GM21367 (cell line): ENCODE measurements at regions not wholly inside any gene's neighbourhood (a gene's known extent, or its start where the extent isn't known, plus 50 kb on each side); places are given as distances from the start of the nearest gene placed in this dataset.

Experiments used
- ATAC-seq: cut with Tn5 transposase; IDR thresholded peaks from one replicate; pipeline ENCODE4 v1.9.1; 2021; ENCODE audit not compliant: unreplicated experiment

DNA sequence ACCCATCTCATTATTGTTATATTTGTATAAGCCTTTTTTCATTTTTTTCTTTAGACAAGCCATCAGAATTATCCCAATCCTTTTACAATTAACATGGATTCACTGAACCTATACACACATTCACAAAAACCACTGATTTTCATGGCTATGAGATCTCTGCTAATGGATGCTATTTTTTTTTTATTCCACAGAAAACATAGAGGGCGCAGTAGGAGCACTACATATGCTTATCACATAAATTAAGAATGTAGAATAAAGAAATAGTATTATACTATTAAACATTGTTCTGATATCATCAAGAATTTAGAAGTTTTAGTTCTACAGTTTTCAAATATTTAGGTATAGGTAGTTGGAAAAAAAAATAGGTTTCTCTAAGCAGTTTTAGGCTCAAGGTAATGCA is 1477.4 kb downstream of the ARAP2 start:
- ATAC-seq: no peak

DNA sequence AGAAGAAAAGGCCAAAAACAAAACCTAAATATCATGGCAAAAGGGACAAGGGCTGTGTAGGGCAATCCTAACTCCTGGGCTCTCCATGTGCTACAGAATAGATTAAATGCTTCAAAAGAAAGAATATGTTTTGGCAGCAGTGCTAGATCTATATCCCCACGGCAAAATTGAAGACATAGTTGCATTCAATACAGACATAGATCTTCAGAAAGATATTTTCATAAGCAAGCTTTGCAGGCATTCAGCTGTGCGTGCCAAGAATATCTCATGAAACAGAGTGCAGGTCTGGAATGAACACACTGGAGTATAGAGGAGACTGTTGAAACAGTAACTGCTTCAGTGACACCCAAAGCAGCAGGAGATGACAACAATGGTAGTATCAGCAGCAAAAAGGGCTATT is 1476.9 kb downstream of the ARAP2 start:
- no peak for ATAC-seq

DNA sequence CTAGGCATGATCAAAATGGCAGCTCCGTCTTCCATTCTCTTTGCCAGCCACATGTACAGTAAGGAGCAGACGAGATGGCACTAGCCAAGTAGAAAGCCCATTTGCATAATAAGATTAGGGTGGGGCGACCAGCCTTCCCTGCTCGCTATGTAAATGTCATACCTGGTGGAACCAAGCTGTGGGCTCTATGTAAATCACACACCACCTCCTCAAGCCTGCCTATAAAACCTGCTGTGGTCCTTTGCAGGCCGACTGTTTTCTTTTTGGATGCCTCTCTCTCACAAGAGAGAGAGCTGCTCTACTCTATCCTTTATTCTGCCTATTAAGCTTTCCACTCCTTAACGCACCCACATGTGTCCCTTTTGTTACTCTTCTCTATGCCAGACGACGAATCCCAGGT is 1472.7 kb downstream of the ARAP2 start:
- ATAC-seq: no peak

DNA sequence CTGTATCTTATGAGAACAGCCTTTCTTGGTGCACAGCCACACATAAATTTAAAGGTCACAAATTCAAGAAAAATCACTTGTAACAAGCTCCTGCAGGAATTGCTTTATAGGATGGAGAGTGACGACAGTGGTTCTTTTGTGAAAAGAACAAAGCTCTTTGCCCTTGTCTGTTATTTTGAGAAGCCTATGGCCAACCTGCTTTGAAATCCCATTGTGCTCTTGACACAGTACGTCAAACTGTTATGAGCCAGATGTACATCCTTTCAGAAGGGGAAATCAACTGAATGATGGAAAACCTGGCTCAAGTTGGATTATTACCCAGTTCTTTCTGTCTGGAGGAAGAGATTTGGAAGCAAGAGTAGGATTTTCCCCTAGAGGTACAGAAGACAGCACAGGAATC is 1454.2 kb downstream of the ARAP2 start:
- no peak for ATAC-seq

DNA sequence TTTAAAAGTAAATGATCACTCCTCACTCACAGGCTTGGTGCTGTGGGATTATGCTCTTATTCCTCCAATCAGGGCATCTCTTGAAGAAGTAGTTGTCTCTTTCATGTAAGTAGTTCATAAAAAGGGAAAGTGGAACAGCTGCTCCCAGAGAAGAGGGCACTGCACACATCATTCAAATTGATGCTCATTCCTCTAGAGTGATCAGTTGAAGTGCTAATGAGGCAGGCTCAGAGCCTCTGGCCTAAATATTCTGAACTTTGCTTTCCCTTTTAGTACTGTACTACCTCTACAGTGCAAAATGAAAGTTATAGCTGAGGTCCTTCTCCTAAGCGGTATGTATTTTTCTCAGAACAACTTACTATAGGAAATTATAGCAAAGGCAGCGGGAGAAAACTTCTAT is 1453.1 kb downstream of the ARAP2 start:
- no peak for ATAC-seq

DNA sequence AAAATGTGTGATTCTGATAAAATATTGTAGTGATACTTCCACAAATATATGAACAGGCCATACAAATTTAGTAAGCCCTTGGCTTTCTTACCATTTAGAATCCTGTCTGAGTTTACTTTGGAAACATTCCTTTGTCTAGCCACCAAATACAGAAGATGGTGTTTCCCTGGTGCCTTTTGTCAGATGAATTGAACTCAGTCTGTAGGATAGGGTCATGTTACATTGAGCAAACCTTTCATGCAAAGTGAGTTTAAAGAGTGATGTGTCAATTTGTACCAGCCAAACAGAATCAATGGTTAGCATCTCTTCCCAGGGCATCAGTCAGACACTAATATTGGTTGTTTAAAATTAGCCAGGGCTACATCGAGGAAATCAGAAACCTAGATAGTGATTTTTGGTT is 1443.4 kb downstream of the ARAP2 start:
- ATAC-seq: no peak

DNA sequence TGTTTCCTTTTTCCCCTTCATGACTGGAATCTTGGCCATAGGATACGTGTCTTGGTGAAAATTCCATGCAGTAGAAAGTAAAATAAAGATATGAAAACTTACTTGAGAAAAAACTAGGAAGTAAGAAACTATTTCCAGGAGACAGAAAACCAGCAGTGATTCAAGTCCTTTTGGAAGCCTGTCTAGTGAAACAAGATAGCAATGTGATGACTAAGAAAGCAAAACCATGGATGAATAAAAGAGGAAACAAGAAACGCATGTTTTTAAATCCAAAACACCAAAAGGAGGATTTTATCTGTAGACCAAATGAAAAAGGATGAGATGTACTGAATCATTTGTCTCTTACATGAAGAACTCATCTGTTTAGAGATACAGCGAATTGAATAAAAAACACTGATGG is 1430.0 kb downstream of the ARAP2 start:
- ATAC-seq: no peak

DNA sequence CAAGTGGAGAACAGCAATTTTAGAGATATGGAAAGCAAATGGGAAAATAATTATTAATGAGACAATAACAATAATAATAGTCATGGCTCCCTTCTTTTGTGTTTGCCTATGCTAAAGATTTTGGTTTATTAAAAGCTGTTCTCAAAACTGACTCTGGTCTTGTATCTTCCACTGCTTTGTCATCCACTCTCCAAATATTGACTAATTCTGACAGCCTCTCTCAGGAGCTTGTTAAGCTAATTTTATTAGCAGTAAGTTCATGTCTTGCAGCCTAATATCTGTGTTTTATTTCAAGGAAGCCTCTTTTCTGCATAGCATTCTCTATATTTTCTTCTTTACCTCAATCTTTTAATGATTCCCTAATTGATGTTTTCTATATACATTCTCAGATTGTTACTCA is 1419.8 kb downstream of the ARAP2 start:
- no peak for ATAC-seq

DNA sequence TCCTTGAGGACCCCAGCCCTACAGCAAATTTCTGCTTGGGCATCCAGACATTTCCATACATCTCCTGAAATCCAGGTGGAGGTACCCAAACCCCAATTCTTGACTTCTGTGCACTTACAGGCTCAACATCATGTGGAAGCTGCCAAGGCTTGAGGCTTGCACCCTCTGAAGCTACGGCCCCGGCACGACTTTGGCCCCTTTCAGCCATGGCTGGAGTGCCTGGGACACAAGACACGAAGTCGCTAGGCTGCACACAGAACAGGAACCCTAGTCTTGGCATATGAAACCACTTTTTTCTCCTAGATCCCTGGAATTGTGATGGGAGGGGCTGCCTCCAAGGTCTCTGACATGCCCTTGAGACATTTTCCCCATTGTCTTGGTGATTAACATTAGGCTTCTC is 1417.7 kb downstream of the ARAP2 start:
- ATAC-seq: no peak

DNA sequence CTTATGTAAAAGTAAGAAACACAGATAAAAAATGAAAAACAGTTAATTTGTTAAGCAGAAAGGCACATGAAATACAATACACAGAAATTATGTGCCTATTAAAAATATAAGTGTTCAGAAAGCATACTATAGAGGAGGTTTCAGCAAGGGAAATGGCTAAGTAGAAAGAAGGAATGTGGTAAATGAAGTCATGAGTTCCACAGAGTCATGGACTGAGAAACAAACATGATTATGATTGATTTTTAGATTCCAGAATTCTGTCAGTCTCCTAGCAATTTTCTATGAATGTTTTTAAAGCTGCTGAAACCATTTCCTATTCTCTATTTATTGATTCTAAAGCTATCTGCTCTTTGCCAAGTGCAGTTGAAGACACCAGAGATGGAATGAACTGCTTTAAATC is 1398.4 kb downstream of the ARAP2 start:
- ATAC-seq: no peak

DNA sequence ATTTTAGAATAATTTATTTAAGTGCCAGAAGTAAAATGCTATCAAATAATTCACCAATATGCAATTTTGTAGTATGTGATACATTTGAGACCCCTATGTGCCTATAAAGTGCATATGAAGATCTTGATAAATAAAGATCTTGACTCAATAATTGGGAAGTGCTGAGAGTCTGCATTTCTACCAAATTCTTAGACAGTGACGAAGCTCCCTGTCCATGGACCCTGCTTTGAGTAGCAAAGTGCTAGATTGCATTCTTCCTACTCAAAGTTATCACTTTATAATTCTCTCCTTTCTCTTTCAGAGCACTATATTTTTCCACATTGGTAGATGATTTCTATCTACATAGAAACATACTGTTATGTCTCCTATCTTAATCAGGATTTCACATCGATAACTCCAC is 1393.9 kb downstream of the ARAP2 start:
- ATAC-seq: no peak

DNA sequence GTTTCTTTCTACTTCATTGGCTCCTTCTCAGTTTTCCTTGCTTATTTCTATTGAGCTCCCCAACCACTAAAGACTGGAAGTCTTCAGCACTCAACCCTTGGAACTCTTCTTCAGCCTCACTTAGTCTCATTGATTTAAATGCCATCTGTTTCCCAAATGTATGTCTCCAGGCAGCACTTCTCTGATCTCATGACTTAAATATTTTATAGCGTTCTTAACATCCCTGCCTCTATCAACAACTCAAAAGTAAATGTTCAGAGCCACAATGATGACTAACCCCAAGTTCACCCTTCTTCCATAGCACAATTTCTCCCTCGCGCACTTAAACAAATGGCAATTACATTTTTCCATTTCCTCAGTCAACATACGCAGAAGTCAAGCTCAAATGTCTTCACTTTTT is 1393.3 kb downstream of the ARAP2 start:
- ATAC-seq: no peak

DNA sequence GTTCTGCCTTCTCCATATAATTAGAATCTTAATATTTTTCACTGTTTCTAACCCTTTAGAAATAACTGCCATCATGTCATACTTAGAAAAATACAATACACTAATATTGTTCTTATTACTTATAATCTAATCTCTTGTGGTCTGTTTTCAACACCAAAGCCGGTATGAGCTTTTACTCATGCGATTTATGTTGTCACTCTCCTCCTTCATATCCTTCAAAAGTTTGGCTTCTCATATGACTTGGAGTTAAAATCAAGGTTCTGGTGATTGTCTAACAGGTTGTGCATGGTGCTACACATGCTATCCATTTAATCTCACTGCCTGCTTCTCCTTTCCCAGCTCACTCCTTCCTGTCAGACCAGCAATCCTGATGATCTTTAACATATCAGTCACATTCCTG is 1392.9 kb downstream of the ARAP2 start:
- ATAC-seq: no peak

DNA sequence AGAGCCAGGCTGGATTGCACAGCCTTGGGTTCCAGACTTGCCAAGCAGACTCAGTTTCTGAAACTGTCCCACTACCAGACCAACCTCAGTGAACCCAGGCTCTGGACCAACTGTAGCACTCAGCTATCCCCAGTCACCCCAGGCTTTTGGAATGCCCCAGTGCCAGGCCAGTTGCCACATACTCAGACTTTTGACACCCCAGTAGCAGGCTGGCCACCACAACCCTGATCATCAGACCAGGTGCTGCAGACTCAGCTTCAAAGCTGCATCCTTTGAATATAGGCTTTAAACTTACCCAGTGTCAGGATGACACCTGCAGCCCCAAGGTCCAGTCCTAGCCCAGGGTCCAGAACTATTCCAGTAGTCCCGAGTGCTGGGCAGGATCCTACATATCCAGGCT is 1389.9 kb downstream of the ARAP2 start:
- ATAC-seq: no peak

DNA sequence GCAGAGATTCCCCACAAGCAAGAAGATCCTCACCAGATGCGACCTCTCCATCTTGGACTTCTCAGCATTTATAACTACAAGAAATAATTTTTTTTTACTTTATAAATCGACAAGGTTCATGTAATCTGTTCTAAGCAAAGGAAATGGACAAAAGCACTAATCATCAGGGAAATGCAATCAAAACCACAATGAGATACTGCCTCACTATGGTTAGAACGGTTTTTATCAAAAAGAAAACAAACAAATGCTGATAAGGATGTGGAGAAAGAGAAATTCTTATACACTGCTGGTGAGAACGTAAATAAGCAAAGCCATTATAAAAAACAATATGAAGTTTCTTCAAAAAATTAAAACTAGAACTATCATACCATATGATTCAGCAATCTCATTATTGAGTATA is 1382.6 kb downstream of the ARAP2 start:
- no peak for ATAC-seq

DNA sequence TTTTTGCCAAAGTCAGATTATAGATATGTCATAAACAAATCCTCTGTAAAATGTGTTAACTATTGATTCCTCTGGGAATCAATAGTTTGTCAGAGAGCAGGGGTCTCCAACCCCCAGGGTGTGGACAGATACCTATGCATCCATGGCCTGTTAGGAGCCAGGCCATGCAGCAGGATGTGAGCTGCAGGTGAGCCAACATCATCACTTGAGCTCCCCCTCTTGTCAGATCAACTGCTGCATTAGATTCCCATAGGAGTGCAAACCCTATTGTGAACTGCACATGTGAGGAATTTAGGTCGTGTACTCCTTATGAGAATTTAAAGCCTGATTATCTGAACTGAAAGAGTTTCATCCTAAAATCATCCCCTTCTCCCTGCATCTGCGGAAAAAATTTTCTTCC is 1365.4 kb downstream of the ARAP2 start:
- no peak for ATAC-seq

DNA sequence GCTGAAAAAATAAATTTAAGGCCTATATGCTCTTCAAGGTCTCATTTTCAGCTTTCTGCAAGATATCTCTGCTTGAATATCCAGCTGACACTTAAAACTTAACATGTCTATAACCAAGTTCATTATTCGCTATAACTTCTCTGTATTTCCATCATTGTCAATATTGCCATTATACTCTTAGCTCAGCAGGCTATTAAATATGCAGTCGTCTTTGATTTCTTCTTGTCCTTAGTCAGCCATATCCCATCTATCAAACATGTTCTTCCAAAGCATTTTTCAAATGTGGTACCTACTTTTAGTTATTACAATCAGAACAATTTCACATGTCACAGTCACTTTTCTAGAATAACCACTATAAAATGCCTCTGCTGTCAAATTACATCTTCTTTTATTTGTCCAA is 1364.1 kb downstream of the ARAP2 start:
- no peak for ATAC-seq

DNA sequence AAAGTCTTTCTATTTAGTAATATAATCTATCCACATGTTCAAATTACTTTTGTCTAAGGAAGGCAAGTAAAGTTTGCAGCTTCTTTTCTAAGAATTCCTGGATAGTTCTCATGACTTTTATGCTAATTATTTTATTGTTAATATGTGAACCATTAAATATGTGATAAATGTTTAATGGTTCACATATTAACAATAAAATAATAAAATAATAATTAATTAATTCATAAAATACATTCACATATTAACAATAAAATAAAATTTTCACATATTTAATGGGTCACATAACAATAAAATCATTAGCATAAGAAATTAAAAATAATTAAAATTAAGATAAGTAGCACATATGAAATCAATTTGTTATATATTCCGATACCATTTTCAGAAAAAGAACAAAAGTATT is 1352.4 kb downstream of the ARAP2 start:
- no peak for ATAC-seq

DNA sequence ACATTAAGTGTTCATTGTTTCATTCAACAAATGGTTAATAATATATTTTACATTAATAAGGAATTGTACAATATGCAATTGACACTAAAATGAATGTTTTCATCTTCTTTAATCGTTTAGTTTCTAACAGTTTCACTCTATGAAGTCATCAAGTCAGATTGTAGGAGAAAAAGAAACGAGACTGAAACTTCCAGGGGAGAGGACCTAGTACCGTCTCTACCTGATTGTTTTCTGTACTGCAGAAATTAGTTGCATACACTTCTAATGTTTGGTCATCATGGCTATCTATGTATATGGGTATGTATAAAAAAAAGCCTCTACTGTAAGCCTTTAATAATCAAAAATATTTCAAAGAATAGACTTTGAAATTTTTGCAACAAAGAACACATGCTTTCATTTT is 1350.9 kb downstream of the ARAP2 start:
- ATAC-seq: no peak

DNA sequence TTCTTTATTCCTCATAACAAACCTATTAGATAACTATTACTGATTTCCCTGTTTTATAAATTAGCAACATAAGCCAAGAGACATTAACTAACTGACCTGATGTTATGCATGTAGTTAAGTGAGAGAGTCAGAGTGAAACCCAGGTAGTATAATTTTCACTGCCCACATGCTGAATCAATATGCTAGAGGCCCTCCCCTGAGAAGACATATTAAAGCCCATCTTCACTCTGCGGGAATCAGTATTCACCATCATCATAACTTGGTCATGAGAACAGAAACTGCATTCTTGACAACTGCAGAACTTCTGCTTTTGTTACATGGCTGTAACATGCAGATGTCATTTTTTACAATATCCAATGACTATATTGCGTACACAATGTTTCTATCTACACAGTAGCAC is 1324.3 kb downstream of the ARAP2 start:
- no peak for ATAC-seq

DNA sequence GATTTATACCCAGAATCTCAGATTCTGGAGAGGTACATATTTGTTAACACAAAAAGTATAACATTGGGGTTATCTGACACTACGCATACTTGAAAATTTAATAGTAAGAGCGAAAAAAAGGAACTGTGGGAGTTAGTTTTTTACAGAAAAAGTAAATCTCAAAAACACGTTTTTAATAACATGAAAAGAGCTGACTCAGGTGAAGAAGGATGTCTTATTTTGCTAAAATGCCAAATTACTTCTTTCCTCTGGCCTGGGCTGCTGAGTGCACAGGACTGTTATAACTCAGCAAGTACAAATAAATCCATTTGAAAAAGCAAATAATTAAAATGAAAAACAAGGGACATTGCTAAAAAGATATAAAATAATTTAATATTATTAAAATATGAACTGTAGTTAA is 1322.9 kb downstream of the ARAP2 start:
- no peak for ATAC-seq

DNA sequence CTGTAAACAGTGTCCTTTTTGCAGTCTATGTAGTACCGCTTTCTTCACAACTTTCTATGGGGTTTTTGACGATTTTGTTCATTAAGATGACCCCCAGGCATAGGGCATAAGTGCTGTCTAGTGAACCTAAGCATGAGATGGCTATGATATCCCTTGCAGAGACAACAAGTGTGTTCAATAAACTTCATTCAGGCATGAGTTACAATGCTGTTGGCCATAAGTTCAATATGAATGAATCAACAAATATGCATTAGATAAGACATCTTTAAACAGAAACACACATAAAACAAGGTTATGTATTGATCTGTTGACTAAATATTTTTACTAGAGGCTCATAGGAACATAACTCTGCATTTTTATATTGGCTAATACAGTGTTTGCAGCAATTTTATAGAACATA is 1322.0 kb downstream of the ARAP2 start:
- no peak for ATAC-seq

DNA sequence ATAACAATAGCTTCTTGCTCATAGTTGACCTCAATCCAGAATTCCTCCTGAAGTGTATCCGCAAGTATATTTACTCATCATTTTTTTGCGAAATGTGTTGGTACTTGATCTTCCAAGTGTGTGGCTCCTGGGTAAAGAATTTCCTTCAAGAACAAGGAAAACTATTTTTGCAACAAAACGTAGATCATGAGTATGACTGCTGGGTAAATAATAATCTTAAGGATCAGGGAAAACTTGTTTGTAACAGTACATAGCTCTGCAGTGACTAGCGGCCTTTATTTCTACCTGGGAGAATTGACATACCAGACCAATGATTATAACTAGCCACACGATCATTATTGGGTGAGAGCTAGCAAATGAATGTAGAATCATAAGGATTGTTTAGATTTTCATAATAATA is 1311.7 kb downstream of the ARAP2 start:
- ATAC-seq: no peak

DNA sequence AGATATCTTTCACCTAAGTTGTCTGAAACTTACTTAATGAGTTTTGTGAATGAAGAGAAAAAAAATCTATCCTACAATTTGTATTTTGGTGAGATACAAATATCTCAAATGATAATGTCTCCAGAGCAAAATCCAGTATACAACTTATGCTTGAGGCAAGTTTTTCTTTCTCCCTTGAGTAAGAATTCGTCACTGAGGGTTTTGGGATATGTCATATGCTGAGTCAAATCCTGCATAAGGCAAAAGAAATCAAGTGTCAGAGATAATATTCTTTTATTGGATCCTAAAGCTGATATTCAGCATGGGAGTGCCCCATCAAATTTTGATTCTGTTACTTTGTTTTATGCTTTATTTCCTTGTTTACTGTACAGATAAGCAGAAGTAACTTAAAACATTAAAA is 1308.6 kb downstream of the ARAP2 start:
- no peak for ATAC-seq
